Brain microvascular endothelial cell (primary cell): ENCODE measurements at regions not wholly inside any gene's neighbourhood (a gene's known extent, or its start where the extent isn't known, plus 50 kb on each side); places are given as distances from the start of the nearest gene placed in this dataset.
"Not testable (repeated sequence)": the region's sequence is repeated elsewhere in the genome, so short reads cannot be mapped to it uniquely, and the experiment has no call there.

Experiments
- DNase-seq: peaks from one replicate; pipeline ENCODE4 v3.0.0-alpha.2; 2020
- H3K27ac ChIP-seq: fragments of 250-450 bp; sonication (Bioruptor Pico); 2 replicates; pipeline ENCODE4 v1.5.1; 2020; ENCODE audit warnings: mild to moderate bottlenecking, moderate library complexity
- H3K27me3 ChIP-seq: fragments of 250-450 bp; sonication (Bioruptor Pico); replicated peaks from 2 replicates; pipeline ENCODE4 v1.5.1; 2020; ENCODE audit warnings: mild to moderate bottlenecking
- H3K36me3 ChIP-seq: fragments of 250-450 bp; sonication (Bioruptor Pico); replicated peaks from 2 replicates; pipeline ENCODE4 v1.5.1; 2020; ENCODE audit warnings: mild to moderate bottlenecking
- H3K4me3 ChIP-seq: 2 replicates; pipeline ENCODE4 v1.5.1; 2011; ENCODE audit warnings: low read depth, mild to moderate bottlenecking, control low read depth, low read length, moderate library complexity
- in situ Hi-C: cut with HindIII; loops from 2 replicates; pipeline ENCODE4 v1.10.0; 2017; ENCODE audit warnings: low sequenced_read_pairs, low pct_ligation_motif_present
- TF ChIP-seq, protein P1 (sequence below): IDR thresholded peaks from 2 replicates; pipeline ENCODE4 v1.5.1; 2011; ENCODE audit warnings: low read depth, mild to moderate bottlenecking, moderate library complexity, low read length, control low read depth, inconsistent platforms; ENCODE audit errors: missing control alignments

DNA sequence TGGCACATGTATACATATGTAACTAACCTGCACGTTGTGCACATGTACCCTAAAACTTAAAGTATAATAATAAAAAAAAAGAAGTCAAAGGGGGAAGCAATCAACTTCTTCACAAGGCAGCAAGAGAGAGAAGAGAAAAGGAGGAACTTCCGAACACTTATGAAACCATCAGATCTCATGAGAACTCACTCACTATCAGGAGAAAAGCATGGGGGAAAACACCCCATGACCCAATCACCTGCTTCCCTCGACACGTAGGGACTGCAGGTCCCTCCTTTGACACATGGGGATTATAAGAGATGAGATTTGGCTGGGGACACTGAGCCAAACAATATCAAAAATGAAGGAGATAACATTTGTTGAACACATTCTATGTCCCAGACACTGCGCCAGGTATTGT, 94.8 kb upstream of the PHACTR1 start:
- no peak overlapping the region for H3K27ac ChIP-seq
- no peaks in the 10 kb centered on the region for H3K36me3 ChIP-seq
- in situ Hi-C loops = loop anchor here (25.0 kb wide), 1 partner anchor 334 kb away; the partner anchor contains the start of gene EDN1
- no peak for DNase-seq
- TF ChIP-seq, protein P1, sequence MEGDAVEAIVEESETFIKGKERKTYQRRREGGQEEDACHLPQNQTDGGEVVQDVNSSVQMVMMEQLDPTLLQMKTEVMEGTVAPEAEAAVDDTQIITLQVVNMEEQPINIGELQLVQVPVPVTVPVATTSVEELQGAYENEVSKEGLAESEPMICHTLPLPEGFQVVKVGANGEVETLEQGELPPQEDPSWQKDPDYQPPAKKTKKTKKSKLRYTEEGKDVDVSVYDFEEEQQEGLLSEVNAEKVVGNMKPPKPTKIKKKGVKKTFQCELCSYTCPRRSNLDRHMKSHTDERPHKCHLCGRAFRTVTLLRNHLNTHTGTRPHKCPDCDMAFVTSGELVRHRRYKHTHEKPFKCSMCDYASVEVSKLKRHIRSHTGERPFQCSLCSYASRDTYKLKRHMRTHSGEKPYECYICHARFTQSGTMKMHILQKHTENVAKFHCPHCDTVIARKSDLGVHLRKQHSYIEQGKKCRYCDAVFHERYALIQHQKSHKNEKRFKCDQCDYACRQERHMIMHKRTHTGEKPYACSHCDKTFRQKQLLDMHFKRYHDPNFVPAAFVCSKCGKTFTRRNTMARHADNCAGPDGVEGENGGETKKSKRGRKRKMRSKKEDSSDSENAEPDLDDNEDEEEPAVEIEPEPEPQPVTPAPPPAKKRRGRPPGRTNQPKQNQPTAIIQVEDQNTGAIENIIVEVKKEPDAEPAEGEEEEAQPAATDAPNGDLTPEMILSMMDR = no peak
- H3K27me3 ChIP-seq = no peaks in the 10 kb centered on the region
- H3K4me3 ChIP-seq = no peak overlapping the region

DNA sequence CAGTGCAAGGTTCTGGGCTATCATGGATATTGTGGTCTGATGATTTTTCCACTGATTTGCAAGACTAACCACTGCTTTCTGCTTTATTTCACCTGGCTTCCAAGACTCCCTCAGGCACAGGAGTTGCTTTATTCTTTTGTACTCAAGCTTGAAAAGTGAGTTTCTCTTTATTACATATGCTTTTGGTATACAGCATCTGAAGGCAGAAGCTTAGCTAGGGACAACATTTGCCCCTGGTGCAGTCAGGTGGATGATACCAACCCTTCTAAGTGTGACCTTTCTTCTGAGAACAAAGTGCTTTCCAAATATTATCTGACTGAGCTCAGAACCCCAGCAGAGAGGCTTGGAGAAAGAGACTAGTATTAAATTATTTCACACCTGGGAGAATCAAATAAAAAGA, 94.0 kb upstream of the PHACTR1 start:
- in situ Hi-C loops = loop anchor here (25.0 kb wide), 1 partner anchor 335 kb away; the partner anchor contains the start of gene EDN1
- TF ChIP-seq, protein P1 = no peak
- no peak overlapping the region for H3K27ac ChIP-seq

DNA sequence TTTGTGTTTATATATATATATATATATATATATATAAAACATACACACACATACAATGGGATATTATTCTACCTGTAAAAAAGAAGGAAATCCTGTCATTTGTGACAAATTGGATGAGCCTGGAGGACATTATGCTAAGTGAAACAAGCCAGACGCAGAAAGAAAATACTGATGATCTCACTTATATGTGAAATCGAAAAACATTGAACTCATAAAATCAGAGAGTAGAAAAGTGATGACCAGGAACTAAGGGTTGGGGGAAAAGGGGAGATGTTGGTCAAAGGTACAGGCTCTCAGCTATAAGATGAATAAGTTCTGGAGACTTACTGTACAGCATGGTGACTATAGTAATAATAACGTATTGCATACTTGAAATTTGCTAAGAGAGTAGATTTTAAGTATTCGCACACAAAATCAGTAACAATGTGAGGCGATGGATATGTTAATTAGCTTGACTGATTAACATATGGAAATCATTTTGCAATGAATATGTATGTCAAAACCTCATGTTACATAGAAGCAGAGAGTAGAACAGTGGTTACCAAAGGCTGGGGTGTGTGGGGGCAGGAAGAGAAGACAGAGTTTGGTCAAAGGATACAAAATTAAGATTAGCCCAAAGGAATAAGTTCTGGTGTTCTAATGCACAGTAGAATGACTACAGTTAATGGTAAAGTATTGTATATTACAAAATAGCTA, 92.3 kb upstream of the PHACTR1 start:
- Histone ChIP-seq H3K27ac (no peak overlapping the region), H3K36me3 (no peaks in the 10 kb centered on the region), H3K4me3 (no peak overlapping the region), H3K27me3 (no peaks in the 10 kb centered on the region)
- in situ Hi-C loops = loop anchor here (25.0 kb wide), 1 partner anchor 337 kb away; the partner anchor contains the start of gene EDN1
- TF ChIP-seq, protein P1 = no peak
- no peak for DNase-seq

More for the DNA sequence above, 94.0 kb upstream of the PHACTR1 start:
- Histone ChIP-seq H3K27me3 (no peaks in the 10 kb centered on the region), H3K4me3 (no peak overlapping the region), H3K36me3 (no peaks in the 10 kb centered on the region)
- DNase-seq = no peak

DNA sequence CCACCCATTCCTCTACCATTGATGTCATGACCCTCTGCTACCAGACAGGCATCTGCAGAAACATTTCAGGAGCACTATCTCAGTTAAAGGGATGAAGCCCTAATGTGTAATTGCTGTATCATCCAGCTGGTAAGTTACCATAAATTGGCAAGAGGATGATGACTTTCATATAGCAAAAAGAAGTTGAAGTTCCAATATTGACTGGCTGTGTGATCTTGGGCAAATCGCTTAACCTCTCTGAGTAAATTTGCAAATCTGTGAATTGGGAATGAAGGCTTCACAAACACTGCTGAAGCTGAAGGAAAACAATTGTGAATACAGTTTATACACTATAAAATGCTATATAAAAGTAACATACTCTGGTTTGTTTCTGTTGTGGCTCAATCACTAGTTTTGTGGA, 89.5 kb upstream of the PHACTR1 start:
- H3K4me3 ChIP-seq = no peak overlapping the region
- H3K27me3 ChIP-seq = no peaks in the 10 kb centered on the region
- no peak for DNase-seq
- no peaks in the 10 kb centered on the region for H3K36me3 ChIP-seq
- TF ChIP-seq, protein P1 = no peak
- H3K27ac ChIP-seq = no peak overlapping the region
- in situ Hi-C loops = no loop called here

DNA sequence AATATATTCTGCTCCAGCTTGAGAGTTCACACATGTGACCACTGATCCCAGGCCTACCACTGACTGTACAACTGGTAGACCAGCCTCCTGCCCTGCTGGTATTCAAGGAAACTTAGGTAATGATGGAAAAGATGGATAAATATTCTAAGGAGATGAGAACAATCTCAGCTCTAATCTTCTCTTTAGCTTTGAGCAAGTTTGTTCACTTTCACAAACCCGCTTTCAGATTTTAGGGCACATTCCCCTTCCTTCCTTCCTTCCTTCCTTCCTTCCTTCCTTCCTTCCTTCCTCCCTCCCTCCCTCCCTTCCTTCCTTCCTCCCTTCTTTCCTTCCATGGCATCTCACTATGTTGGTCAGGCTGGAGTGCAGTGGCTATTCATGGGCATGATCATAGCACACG, 88.2 kb upstream of the PHACTR1 start:
- DNase-seq = no peak
- Histone ChIP-seq H3K4me3 (no peak overlapping the region), H3K27ac (no peak overlapping the region), H3K27me3 (no peaks in the 10 kb centered on the region), H3K36me3 (no peaks in the 10 kb centered on the region)
- in situ Hi-C loops = no loop called here
- TF ChIP-seq, protein P1 = no peak

DNA sequence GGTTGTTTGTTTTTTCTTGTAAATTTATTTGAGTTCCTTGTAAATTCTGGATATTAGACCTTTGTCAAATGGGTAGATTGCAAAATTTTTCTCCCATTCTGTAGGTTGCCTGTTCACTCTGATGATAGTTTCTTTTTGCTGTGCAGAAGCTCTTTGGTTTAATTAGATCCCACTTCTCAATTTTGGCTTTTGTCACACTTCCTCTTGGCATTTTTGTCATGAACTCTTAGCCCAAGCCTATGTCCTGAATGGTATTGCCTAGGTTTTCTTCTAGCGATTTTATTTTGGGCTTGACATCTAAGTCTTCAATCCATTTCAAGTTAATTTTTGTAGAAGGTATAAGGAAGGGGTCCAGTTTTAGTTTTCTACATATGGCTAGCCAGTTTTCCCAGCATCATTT, 82.8 kb upstream of the PHACTR1 start:
- in situ Hi-C loops, DNase-seq, H3K27me3 ChIP-seq, H3K27ac ChIP-seq, H3K4me3 ChIP-seq, H3K36me3 ChIP-seq: not testable (repeated sequence)
